IPS-18c (cell line): ENCODE measurements at regions not wholly inside any gene's neighbourhood (a gene's known extent, or its start where the extent isn't known, plus 50 kb on each side); places are given as distances from the start of the nearest gene placed in this dataset.

ENCODE experiments used
- H3K4me3 ChIP-seq: 2 replicates; pipeline ENCODE4 v1.7.0; 2013; ENCODE audit warnings: low read depth, mild to moderate bottlenecking, low read length, moderate library complexity; ENCODE audit not compliant: insufficient read depth
- H3K9me3 ChIP-seq: one replicate; pipeline ENCODE4 v1.6.1; 2013; ENCODE audit warnings: mild to moderate bottlenecking, low read length, moderate library complexity; ENCODE audit not compliant: control insufficient read depth, insufficient read depth

DNA sequence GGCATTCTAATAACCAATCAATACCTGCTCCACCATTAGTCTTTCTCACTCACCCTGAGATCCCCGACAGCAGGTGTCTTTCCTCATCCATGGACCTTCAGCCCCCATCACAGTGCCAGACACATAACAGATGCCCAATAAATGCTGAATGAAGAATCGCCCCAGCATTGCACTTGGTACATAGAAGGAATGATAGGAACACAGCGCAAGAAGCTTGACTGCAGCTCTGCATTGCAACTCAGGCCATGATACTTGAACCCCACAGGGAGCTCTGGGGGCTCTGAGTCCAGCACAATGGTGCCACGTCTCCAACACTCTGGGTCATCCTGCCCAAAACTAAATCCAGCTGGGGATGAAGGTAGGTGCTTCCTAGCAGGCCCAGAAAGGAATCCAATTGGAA lies 355.0 kb upstream of the SLC30A5 start:
- no peak overlapping the region for H3K4me3 ChIP-seq
- H3K9me3 ChIP-seq = no peaks in the 10 kb centered on the region

GRCh38 chr5:68739752-68740151 lies 354.1 kb upstream of the SLC30A5 start:
- Histone ChIP-seq H3K9me3 (no peaks in the 10 kb centered on the region), H3K4me3 (no peak overlapping the region)

DNA sequence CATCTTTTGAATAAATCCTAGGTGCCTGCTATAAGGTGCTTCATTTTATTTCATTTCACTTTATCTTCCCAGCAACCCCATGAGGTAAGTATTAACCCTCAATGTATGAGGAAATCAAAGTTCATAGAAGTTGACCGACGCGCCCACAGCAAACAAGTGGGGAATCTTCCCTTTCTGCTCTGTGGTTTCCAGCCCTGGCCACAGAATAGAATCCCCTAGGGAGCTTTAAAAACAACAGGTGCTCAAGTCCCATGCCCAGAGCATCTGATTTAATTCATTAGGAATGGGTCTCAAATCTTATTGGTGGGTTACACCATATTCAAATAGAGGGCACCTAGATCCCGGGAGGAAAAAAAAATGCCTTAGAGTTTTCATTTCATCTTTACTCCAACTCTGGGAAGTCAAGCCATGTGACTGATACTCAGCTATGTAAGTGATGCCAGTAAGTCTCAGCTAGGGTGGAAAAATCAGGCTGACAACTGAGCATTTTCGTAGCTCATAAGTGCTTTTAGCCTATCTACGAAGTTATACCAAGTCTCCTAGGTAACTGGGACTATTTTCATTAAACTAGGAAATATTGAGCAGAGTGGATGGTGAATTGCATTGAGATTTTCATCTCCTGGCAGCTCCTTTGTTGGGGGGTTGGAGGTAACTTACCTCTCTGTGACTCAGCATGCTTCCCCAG lies 353.4 kb upstream of the SLC30A5 start:
- no peaks in the 10 kb centered on the region for H3K9me3 ChIP-seq
- H3K4me3 ChIP-seq = no peak overlapping the region

- Histone ChIP-seq H3K9me3 (no peaks in the 10 kb centered on the region), H3K4me3 (no peak overlapping the region)
These were observed 349.6 kb upstream of the SLC30A5 start for GRCh38 chr5:68744206-68744605.

DNA sequence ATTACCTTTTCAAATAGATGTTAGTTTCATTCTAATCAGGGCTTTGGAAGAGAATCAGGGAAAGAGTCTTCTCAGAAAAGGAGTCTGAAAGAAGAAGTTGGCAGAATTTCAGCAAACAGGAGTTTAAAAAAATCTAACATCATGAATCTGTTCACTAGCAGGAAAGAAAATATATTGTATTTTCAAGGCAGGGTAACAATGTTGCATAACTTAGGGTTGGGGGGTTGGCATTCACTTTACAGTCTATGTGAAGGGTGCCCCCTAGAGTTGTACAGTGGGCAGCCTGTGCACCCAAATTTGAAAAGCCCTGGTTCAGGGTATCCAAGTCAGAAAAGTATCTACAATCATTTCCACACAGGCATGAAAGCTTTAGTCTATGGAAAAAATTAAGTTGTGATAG lies 348.4 kb upstream of the SLC30A5 start:
- Histone ChIP-seq H3K4me3 (no peak overlapping the region), H3K9me3 (no peaks in the 10 kb centered on the region)

DNA sequence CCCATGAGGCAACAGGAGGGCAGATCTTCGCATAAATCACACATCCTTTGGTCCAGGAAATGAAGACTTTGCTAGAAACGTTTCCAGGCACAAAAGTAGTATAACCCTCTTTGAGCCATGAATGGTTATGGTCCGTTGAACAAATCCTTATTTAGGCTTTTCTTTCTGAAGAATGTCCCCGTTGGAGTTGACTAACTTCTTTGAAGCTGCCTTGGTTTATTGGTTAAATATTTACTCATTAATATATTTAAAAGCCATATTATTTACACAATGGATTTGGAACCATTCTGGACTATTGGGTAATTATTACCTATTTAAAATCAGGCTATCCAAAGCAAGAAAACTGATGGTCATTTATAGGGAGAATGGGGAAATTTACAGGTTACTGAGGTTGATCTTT lies 347.6 kb upstream of the SLC30A5 start:
- no peaks in the 10 kb centered on the region for H3K9me3 ChIP-seq
- H3K4me3 ChIP-seq = no peak overlapping the region

- H3K9me3 ChIP-seq = no peaks in the 10 kb centered on the region
These were observed 347.0 kb upstream of the SLC30A5 start for GRCh38 chr5:68746643-68747420.

DNA sequence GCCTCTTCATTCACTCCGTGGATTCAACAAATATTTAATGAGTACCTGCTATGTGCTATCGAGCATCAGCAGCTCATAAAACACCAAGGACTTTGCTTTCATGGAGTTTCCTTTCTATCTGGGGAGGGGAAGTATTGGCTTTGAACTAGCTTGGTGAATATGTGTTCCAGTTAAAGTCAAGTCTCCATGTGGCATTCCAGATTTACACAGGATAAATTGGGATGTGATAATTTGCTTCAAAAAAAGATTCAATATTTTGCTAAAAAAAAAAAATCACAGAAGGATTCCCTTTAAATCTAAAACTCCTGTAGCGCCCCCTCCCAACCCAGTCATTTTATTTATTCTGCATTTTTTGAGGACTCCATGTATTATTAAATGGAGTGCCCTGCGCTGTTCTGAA lies 346.3 kb upstream of the SLC30A5 start:
- H3K4me3 ChIP-seq = no peak overlapping the region

More at GRCh38 chr5:68746643-68747420, 347.0 kb upstream of the SLC30A5 start:
- no peak overlapping the region for H3K4me3 ChIP-seq

GRCh38 chr5:68748101-68748500 lies 345.7 kb upstream of the SLC30A5 start:
- no peak overlapping the region for H3K4me3 ChIP-seq
- no peaks in the 10 kb centered on the region for H3K9me3 ChIP-seq

More for the DNA sequence above, 346.3 kb upstream of the SLC30A5 start:
- no peaks in the 10 kb centered on the region for H3K9me3 ChIP-seq

DNA sequence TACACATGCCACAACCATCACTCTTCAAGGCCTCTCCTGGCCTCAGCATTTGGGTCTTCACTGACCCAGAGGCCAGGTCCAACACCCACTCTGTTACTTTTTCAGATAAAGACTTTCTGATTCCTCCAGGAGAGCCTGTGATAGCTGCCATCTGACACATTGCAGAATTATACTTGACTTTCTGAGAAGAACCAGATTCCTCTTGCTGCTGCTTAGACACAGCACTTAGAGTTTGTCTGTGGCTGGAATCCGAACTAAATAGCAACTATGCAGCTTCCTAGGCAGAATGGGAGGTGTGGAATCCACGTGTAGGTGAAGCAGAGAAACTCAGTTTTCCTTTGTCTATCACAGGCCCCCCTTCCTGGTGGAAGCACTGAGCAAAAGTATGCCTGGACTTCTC lies 344.7 kb upstream of the SLC30A5 start:
- no peaks in the 10 kb centered on the region for H3K9me3 ChIP-seq
- H3K4me3 ChIP-seq = no peak overlapping the region

- no peaks in the 10 kb centered on the region for H3K9me3 ChIP-seq
- no peak overlapping the region for H3K4me3 ChIP-seq
These were observed 344.2 kb upstream of the SLC30A5 start for GRCh38 chr5:68749631-68750030.

DNA sequence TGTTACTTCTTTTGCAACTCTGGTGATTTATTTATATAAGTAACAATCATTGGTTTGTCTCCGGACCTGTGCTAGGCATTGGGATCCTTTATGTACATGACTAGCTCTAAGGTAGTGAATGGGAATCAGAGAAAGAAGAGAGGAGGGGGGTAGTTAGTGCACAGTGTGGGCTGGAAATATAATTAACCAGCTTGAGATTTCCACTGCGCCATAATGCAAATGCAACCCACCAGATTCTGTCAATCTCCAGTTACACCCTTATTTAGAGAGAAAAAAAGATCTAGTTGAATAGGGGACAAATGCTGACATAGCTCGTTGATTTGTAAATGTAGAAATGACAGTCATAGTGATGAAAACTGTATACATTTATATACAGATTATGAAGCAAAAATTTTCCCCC lies 342.2 kb upstream of the SLC30A5 start:
- H3K4me3 ChIP-seq = no peak overlapping the region
- no peaks in the 10 kb centered on the region for H3K9me3 ChIP-seq

GRCh38 chr5:68754536-68754935 lies 339.3 kb upstream of the SLC30A5 start:
- H3K9me3 ChIP-seq = no peaks in the 10 kb centered on the region

DNA sequence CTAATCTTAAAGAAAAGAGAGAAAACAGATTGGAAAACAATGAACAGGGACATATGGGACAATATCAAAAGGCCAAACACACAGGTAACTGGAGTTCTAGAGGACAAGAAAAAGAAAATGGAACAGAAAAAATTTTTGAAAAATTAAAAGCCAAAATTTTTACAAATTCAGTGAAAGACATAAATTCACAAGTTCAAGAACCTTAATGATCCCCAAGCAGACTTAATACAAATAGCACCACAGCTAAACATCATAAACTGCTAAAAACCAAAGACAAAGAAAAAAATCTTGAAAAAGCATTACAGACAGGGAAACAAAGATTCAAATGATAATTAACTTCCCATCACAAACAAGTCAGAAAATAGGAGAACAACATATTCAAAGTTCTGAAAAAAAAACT lies 338.5 kb upstream of the SLC30A5 start:
- no peaks in the 10 kb centered on the region for H3K9me3 ChIP-seq
- no peak overlapping the region for H3K4me3 ChIP-seq

More at GRCh38 chr5:68754536-68754935, 339.3 kb upstream of the SLC30A5 start:
- H3K4me3 ChIP-seq = no peak overlapping the region

DNA sequence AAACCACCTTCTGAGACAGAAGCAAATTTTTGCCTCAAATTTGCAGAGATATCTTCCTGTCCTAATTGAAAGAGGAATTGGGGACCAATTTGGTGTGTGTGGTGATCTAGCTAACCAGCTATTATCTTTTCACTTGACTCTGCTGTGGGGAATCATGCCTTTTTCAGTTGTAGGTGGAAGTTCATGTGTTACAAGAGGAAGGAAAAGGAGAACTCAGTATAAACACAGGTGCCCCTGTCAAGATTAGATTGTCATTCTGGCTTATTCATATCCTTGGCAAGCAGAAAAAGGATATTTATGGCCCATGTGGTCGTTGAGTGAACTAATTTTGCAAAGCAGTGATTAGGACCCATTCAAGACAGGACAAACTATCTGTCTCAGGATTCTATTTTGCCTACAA lies 336.8 kb upstream of the SLC30A5 start:
- H3K4me3 ChIP-seq = no peak overlapping the region
- H3K9me3 ChIP-seq = no peaks in the 10 kb centered on the region

DNA sequence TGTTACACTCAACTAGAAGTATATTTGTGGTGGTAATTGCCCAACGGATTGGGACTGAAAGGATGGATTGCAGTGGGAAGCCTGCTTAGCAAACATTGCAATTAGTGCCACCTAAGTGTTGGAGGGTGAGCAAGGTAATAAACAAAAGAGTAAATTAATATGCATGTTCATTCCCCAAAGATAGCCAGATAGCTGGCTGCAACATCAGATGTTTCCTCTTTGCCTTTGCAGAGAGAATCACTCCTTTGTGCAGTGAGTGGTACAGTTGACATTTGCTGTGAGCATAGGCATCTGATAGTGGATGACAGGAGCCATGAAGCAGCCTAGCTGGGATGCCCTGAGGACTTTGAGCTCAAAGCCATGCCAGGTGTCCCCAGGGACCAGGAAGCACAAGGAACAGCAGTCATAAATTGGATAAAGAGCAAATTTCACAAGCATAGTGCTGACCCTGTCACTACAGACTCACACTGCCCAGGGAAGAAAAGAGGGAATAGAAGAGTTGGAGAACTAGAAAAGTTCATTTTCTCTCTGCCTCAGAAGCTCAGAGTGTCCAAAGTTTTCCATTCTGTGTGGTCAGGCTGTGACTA lies 336.1 kb upstream of the SLC30A5 start:
- Histone ChIP-seq H3K4me3 (no peak overlapping the region), H3K9me3 (no peaks in the 10 kb centered on the region)

DNA sequence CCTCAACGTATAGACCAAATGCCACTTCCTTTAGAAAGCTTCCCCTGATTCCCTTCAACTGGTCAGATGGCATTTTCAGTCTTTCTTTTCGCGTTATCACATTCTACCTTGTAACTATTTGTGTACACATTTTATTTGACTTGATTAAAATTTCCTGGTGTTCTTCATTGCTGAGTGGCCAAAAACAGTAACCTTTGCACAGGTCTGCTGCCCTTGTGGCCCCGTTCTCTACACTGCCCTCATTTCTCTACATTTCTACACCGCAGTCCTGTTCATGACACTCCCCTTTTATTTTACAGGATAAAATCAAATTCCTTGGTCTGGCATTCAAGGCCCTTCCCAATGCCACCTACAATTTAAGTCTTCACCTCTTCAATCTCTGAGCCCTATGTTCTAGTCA lies 334.2 kb upstream of the SLC30A5 start:
- no peaks in the 10 kb centered on the region for H3K9me3 ChIP-seq

DNA sequence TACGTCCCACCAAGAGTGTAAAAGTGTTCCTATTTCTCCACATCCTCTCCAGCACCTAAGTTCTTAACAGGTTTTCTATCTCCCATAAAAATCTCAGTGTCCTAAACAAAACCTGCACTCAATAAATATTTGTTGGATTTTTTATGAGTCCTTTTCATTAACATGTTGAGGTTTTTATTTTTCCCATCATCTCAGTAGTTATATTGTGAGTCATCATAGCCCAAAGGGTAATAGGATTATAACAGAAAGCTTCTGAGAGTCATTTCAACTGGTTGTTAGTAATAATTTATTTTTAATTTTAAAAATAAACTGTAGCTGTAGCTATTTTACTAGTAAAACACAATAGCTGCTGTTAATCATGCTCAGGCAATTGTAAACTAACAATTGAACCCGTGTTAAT lies 331.6 kb upstream of the SLC30A5 start:
- Histone ChIP-seq H3K9me3 (no peaks in the 10 kb centered on the region), H3K4me3 (no peak overlapping the region)

More for the DNA sequence above, 334.2 kb upstream of the SLC30A5 start:
- no peak overlapping the region for H3K4me3 ChIP-seq
